WTC11 (cell line): ENCODE measurements at regions not wholly inside any gene's neighbourhood (a gene's known extent, or its start where the extent isn't known, plus 50 kb on each side); places are given as distances from the start of the nearest gene placed in this dataset.

Experiments used
- ATAC-seq: fragments of 200-7000 bp; cut with Tn5 transposase; 2 replicates; pipeline ENCODE4 v1.10.0; 2021; ENCODE audit warnings: mild to moderate bottlenecking, moderate library complexity
- CTCF ChIA-PET: fragments of 300-600 bp; sonication (Branson Sonifier 250); formaldehyde crosslinking; loops from one replicate; lab custom pipeline; 2021; ENCODE audit warnings: antibody characterized with exemption; lab: Charles Lee
- POLR2A ChIA-PET: fragments of 350-600 bp; sonication (Branson Sonifier 250); formaldehyde crosslinking; loops from one replicate; lab custom pipeline; 2021; ENCODE audit warnings: antibody characterized with exemption; lab: Charles Lee
- DNase-seq: peaks from one replicate; pipeline ENCODE4 v3.0.0; 2021; ENCODE audit warnings: low spot score
- H3K27ac Mint-ChIP-seq: 2 replicates; pipeline ENCODE4 v1.8.0; 2021; ENCODE audit warnings: mixed read lengths
- H3K27me3 Mint-ChIP-seq: 2 replicates; pipeline ENCODE4 v1.8.0; 2021; ENCODE audit warnings: low read depth, mild to moderate bottlenecking, moderate library complexity, mixed read lengths
- H3K36me3 Mint-ChIP-seq: 2 replicates; pipeline ENCODE4 v1.8.0; 2021; ENCODE audit warnings: mixed read lengths
- H3K4me1 Mint-ChIP-seq: 2 replicates; pipeline ENCODE4 v1.8.0; 2022; ENCODE audit warnings: mixed read lengths
- H3K4me3 Mint-ChIP-seq: 2 replicates; pipeline ENCODE4 v1.8.0; 2021; ENCODE audit warnings: mild to moderate bottlenecking, moderate library complexity, mixed read lengths
- H3K9me3 Mint-ChIP-seq: 2 replicates; pipeline ENCODE4 v1.8.0; 2021; ENCODE audit warnings: mixed read lengths
- GABPB1 ChIP-seq: sonication (generic); formaldehyde crosslinking; IDR thresholded peaks from 2 replicates; pipeline ENCODE4 v1.8.1; 2023; ENCODE audit warnings: mild to moderate bottlenecking, missing genetic modification reagents
- GTF2I ChIP-seq: fragments of 250-450 bp; sonication (Bioruptor Pico); conservative IDR thresholded peaks from 2 replicates; pipeline ENCODE4 v1.4.0; 2021; ENCODE audit warnings: mild to moderate bottlenecking
- HMGA2 ChIP-seq: fragments of 250-450 bp; sonication (Bioruptor Pico); IDR thresholded peaks from 2 replicates; pipeline ENCODE4 v1.4.0; 2021; ENCODE audit warnings: mild to moderate bottlenecking, moderate library complexity
- KAT7 ChIP-seq: sonication (generic); formaldehyde crosslinking; IDR thresholded peaks from 2 replicates; pipeline ENCODE4 v1.8.1; 2023; ENCODE audit warnings: missing genetic modification reagents, mild to moderate bottlenecking, borderline replicate concordance
- MXD4 ChIP-seq: fragments of 250-450 bp; sonication (Bioruptor Pico); IDR thresholded peaks from 2 replicates; pipeline ENCODE4 v1.8.0; 2021; ENCODE audit warnings: mild to moderate bottlenecking, moderate library complexity, borderline replicate concordance
- NFATC4 ChIP-seq: fragments of 250-450 bp; sonication (Bioruptor Pico); IDR thresholded peaks from 2 replicates; pipeline ENCODE4 v1.9.0; 2021; ENCODE audit warnings: mild to moderate bottlenecking
- NR1H2 ChIP-seq: sonication (generic); formaldehyde crosslinking; IDR thresholded peaks from 2 replicates; pipeline ENCODE4 v1.9.0; 2021; ENCODE audit warnings: mild to moderate bottlenecking, moderate library complexity, missing genetic modification reagents
- NR3C1 ChIP-seq: sonication (generic); formaldehyde crosslinking; conservative IDR thresholded peaks from 2 replicates; pipeline ENCODE4 v1.8.1; 2023; ENCODE audit warnings: low read depth, mild to moderate bottlenecking, missing genetic modification reagents
- OVOL2 ChIP-seq: fragments of 250-450 bp; sonication (Bioruptor Pico); IDR thresholded peaks from 2 replicates; pipeline ENCODE4 v1.9.0; 2021; ENCODE audit warnings: mild to moderate bottlenecking, borderline replicate concordance
- PRRX2 ChIP-seq: fragments of 250-450 bp; sonication (Bioruptor Pico); IDR thresholded peaks from 2 replicates; pipeline ENCODE4 v1.8.0; 2021; ENCODE audit warnings: mild to moderate bottlenecking
- RELA ChIP-seq: sonication (generic); formaldehyde crosslinking; IDR thresholded peaks from 2 replicates; pipeline ENCODE4 v1.8.1; 2022; ENCODE audit warnings: missing genetic modification reagents, mild to moderate bottlenecking, borderline replicate concordance
- SMAD3 ChIP-seq: sonication (generic); formaldehyde crosslinking; IDR thresholded peaks from 2 replicates; pipeline ENCODE4 v1.8.0; 2022; ENCODE audit warnings: missing genetic modification reagents, mild to moderate bottlenecking, borderline replicate concordance
- TP53 ChIP-seq: sonication (generic); formaldehyde crosslinking; IDR thresholded peaks from 2 replicates; pipeline ENCODE4 v1.8.1; 2023; ENCODE audit warnings: mild to moderate bottlenecking, missing genetic modification reagents
- ZNF416 ChIP-seq: fragments of 250-450 bp; sonication (Bioruptor Pico); IDR thresholded peaks from 2 replicates; pipeline ENCODE4 v1.9.0; 2021; ENCODE audit warnings: mild to moderate bottlenecking, inconsistent platforms
- TF ChIP-seq, protein P1 (sequence below): sonication (generic); formaldehyde crosslinking; IDR thresholded peaks from 2 replicates; pipeline ENCODE4 v1.8.1; 2023; ENCODE audit warnings: mild to moderate bottlenecking, missing genetic modification reagents
- TF ChIP-seq, protein P2 (sequence below): fragments of 250-450 bp; sonication (Bioruptor Pico); IDR thresholded peaks from 2 replicates; pipeline ENCODE4 v1.9.0; 2021; ENCODE audit warnings: moderate library complexity, mild to moderate bottlenecking, inconsistent platforms, borderline replicate concordance
- TF ChIP-seq, protein P3 (sequence below): sonication (generic); formaldehyde crosslinking; IDR thresholded peaks from 2 replicates; pipeline ENCODE4 v1.8.0; 2022; ENCODE audit warnings: missing genetic modification reagents
- TF ChIP-seq, protein P4 (sequence below): fragments of 250-450 bp; sonication (Bioruptor Pico); IDR thresholded peaks from 2 replicates; pipeline ENCODE4 v1.9.0; 2021; ENCODE audit warnings: mild to moderate bottlenecking
- TF ChIP-seq, protein P5 (sequence below): sonication (generic); formaldehyde crosslinking; IDR thresholded peaks from 2 replicates; pipeline ENCODE4 v1.8.0; 2023; ENCODE audit warnings: mild to moderate bottlenecking, missing genetic modification reagents
- TF ChIP-seq, protein P6 (sequence below): fragments of 250-450 bp; sonication (Bioruptor Pico); IDR thresholded peaks from 2 replicates; pipeline ENCODE4 v1.8.0; 2021; ENCODE audit warnings: mild to moderate bottlenecking
- TF ChIP-seq, protein P7 (sequence below): sonication (generic); formaldehyde crosslinking; IDR thresholded peaks from 2 replicates; pipeline ENCODE4 v1.8.0; 2022; ENCODE audit warnings: mild to moderate bottlenecking, missing genetic modification reagents

DNA sequence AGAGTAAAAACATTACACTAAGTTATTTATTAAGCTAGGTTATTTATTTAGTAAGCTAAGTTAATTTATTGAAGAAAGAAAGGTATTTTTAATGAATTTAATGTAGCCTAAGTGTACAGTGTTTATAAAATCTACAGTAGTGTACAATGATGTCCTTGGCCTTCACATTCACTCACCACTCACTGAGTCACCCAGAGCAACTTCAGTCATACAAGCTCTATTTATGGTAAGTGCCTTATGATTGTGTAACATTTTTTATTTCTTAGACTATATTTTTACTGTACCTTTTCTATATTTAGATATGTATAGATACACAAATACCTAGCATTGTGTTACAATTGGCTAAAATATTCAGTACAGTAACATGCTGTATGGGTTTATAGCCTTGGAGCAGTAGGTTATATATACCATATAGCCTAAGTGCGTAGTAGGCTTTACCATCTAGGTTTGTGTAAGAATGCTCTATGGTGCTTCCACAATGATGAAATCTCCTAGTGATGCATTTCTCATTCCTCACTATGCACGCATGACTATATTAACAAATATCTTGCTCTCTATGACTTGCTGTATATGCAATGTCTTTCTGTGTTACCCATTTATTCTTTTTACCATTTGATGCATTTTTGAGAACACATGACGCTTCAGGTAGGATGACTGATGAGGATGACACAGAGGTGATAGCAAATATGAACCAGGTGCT lies 309.6 kb upstream of the ATXN7L3B start:
- DNase-seq, result no peak
- ChIA-PET POLR2A (no interaction called here), CTCF (no interaction called here)
- Mint-ChIP-seq H3K27ac (no peak overlapping the region), H3K9me3 (no peaks in the 10 kb centered on the region), H3K4me3 (no peak overlapping the region), H3K27me3 (no peaks in the 10 kb centered on the region), H3K36me3 (no peaks in the 10 kb centered on the region), H3K4me1 (peaks cover 3% of the 10 kb centered on the region; the same call in 1 of the 2 replicates)
- TF ChIP-seq RELA (CRISPR knock-in tag) (no peak), NR1H2 (CRISPR knock-in tag) (no peak), PRRX2 (CRISPR knock-in tag) (no peak), TP53 (CRISPR knock-in tag) (no peak), HMGA2 (no peak), SMAD3 (CRISPR knock-in tag) (no peak), GABPB1 (CRISPR knock-in tag) (no peak), MXD4 (CRISPR knock-in tag) (no peak), GTF2I (CRISPR knock-in tag) (no peak), KAT7 (no peak), ZNF416 (CRISPR knock-in tag) (no peak), OVOL2 (no peak)
- TF ChIP-seq, protein P1, sequence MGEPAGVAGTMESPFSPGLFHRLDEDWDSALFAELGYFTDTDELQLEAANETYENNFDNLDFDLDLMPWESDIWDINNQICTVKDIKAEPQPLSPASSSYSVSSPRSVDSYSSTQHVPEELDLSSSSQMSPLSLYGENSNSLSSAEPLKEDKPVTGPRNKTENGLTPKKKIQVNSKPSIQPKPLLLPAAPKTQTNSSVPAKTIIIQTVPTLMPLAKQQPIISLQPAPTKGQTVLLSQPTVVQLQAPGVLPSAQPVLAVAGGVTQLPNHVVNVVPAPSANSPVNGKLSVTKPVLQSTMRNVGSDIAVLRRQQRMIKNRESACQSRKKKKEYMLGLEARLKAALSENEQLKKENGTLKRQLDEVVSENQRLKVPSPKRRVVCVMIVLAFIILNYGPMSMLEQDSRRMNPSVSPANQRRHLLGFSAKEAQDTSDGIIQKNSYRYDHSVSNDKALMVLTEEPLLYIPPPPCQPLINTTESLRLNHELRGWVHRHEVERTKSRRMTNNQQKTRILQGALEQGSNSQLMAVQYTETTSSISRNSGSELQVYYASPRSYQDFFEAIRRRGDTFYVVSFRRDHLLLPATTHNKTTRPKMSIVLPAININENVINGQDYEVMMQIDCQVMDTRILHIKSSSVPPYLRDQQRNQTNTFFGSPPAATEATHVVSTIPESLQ, result no peak
- TF ChIP-seq, protein P2, sequence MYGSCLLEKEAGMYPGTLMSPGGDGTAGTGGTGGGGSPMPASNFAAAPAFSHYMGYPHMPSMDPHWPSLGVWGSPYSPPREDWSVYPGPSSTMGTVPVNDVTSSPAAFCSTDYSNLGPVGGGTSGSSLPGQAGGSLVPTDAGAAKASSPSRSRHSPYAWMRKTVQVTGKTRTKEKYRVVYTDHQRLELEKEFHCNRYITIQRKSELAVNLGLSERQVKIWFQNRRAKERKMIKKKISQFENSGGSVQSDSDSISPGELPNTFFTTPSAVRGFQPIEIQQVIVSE (CRISPR knock-in tag), result no peak
- TF ChIP-seq, protein P3, sequence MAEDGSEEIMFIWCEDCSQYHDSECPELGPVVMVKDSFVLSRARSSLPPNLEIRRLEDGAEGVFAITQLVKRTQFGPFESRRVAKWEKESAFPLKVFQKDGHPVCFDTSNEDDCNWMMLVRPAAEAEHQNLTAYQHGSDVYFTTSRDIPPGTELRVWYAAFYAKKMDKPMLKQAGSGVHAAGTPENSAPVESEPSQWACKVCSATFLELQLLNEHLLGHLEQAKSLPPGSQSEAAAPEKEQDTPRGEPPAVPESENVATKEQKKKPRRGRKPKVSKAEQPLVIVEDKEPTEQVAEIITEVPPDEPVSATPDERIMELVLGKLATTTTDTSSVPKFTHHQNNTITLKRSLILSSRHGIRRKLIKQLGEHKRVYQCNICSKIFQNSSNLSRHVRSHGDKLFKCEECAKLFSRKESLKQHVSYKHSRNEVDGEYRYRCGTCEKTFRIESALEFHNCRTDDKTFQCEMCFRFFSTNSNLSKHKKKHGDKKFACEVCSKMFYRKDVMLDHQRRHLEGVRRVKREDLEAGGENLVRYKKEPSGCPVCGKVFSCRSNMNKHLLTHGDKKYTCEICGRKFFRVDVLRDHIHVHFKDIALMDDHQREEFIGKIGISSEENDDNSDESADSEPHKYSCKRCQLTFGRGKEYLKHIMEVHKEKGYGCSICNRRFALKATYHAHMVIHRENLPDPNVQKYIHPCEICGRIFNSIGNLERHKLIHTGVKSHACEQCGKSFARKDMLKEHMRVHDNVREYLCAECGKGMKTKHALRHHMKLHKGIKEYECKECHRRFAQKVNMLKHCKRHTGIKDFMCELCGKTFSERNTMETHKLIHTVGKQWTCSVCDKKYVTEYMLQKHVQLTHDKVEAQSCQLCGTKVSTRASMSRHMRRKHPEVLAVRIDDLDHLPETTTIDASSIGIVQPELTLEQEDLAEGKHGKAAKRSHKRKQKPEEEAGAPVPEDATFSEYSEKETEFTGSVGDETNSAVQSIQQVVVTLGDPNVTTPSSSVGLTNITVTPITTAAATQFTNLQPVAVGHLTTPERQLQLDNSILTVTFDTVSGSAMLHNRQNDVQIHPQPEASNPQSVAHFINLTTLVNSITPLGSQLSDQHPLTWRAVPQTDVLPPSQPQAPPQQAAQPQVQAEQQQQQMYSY (CRISPR knock-in tag), result no peak
- TF ChIP-seq, protein P4, sequence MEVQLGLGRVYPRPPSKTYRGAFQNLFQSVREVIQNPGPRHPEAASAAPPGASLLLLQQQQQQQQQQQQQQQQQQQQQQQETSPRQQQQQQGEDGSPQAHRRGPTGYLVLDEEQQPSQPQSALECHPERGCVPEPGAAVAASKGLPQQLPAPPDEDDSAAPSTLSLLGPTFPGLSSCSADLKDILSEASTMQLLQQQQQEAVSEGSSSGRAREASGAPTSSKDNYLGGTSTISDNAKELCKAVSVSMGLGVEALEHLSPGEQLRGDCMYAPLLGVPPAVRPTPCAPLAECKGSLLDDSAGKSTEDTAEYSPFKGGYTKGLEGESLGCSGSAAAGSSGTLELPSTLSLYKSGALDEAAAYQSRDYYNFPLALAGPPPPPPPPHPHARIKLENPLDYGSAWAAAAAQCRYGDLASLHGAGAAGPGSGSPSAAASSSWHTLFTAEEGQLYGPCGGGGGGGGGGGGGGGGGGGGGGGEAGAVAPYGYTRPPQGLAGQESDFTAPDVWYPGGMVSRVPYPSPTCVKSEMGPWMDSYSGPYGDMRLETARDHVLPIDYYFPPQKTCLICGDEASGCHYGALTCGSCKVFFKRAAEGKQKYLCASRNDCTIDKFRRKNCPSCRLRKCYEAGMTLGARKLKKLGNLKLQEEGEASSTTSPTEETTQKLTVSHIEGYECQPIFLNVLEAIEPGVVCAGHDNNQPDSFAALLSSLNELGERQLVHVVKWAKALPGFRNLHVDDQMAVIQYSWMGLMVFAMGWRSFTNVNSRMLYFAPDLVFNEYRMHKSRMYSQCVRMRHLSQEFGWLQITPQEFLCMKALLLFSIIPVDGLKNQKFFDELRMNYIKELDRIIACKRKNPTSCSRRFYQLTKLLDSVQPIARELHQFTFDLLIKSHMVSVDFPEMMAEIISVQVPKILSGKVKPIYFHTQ (CRISPR knock-in tag), result no peak
- no peak for ATAC-seq

DNA sequence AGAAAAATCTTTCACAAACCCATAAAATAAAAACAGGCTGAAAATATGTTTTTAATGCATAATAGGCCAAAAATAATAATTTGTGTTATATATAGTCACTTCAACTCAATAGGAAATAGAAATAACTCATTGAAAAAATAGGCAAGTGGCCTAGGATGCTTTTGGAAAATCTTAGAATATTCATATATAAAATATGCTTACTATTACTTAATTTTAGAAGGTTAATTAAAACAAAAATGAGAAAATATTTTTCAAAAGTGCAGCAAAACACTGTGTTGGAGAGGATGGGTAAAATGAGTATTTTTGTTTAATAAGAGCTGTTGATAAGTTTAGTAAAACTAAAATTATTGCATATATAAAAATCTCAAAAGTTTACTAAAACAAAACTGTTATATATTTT lies 308.0 kb upstream of the ATXN7L3B start:
- Mint-ChIP-seq H3K9me3 (no peaks in the 10 kb centered on the region), H3K27me3 (no peaks in the 10 kb centered on the region), H3K27ac (no peak overlapping the region), H3K4me3 (no peak overlapping the region), H3K4me1 (peaks cover 3% of the 10 kb centered on the region; the same call in 1 of the 2 replicates), H3K36me3 (no peaks in the 10 kb centered on the region)
- POLR2A ChIA-PET, result no interaction called here
- ATAC-seq (no peak), DNase-seq (no peak)
- CTCF ChIA-PET, result no interaction called here
- TF ChIP-seq PRRX2 (CRISPR knock-in tag) (no peak), NFATC4 (CRISPR knock-in tag) (no peak), NR3C1 (CRISPR knock-in tag) (no peak)
- TF ChIP-seq, protein P5, sequence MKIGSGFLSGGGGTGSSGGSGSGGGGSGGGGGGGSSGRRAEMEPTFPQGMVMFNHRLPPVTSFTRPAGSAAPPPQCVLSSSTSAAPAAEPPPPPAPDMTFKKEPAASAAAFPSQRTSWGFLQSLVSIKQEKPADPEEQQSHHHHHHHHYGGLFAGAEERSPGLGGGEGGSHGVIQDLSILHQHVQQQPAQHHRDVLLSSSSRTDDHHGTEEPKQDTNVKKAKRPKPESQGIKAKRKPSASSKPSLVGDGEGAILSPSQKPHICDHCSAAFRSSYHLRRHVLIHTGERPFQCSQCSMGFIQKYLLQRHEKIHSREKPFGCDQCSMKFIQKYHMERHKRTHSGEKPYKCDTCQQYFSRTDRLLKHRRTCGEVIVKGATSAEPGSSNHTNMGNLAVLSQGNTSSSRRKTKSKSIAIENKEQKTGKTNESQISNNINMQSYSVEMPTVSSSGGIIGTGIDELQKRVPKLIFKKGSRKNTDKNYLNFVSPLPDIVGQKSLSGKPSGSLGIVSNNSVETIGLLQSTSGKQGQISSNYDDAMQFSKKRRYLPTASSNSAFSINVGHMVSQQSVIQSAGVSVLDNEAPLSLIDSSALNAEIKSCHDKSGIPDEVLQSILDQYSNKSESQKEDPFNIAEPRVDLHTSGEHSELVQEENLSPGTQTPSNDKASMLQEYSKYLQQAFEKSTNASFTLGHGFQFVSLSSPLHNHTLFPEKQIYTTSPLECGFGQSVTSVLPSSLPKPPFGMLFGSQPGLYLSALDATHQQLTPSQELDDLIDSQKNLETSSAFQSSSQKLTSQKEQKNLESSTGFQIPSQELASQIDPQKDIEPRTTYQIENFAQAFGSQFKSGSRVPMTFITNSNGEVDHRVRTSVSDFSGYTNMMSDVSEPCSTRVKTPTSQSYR, result no peak
- TF ChIP-seq, protein P6, sequence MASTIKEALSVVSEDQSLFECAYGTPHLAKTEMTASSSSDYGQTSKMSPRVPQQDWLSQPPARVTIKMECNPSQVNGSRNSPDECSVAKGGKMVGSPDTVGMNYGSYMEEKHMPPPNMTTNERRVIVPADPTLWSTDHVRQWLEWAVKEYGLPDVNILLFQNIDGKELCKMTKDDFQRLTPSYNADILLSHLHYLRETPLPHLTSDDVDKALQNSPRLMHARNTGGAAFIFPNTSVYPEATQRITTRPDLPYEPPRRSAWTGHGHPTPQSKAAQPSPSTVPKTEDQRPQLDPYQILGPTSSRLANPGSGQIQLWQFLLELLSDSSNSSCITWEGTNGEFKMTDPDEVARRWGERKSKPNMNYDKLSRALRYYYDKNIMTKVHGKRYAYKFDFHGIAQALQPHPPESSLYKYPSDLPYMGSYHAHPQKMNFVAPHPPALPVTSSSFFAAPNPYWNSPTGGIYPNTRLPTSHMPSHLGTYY (CRISPR knock-in tag), result no peak
- TF ChIP-seq, protein P7, sequence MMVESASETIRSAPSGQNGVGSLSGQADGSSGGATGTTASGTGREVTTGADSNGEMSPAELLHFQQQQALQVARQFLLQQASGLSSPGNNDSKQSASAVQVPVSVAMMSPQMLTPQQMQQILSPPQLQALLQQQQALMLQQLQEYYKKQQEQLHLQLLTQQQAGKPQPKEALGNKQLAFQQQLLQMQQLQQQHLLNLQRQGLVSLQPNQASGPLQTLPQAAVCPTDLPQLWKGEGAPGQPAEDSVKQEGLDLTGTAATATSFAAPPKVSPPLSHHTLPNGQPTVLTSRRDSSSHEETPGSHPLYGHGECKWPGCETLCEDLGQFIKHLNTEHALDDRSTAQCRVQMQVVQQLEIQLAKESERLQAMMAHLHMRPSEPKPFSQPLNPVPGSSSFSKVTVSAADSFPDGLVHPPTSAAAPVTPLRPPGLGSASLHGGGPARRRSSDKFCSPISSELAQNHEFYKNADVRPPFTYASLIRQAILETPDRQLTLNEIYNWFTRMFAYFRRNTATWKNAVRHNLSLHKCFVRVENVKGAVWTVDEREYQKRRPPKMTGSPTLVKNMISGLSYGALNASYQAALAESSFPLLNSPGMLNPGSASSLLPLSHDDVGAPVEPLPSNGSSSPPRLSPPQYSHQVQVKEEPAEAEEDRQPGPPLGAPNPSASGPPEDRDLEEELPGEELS (CRISPR knock-in tag), result no peak
